Ovary (tissue), 3 donors: ENCODE measurements at regions not wholly inside any gene's neighbourhood (a gene's known extent, or its start where the extent isn't known, plus 50 kb on each side); places are given as distances from the start of the nearest gene placed in this dataset.

ENCODE experiments used
- CTCF ChIP-seq, 3 donors: fragments of 450-650 bp in 2 of 3; fragments of 200-600 bp in 1 of 3; IDR thresholded peaks; one replicate each; pipeline versions ENCODE4 v1.5.1 to v1.8.0; 2016 to 2022; ENCODE audit warnings: antibody characterized with exemption in 3 of 3, mild to moderate bottlenecking in 1 of 3
- EP300 ChIP-seq: sonication (generic); formaldehyde crosslinking; IDR thresholded peaks from one replicate; pipeline ENCODE4 v1.6.1; 2017; ENCODE audit warnings: antibody characterized with exemption
- POLR2A ChIP-seq: fragments of 450-650 bp; IDR thresholded peaks from one replicate; pipeline ENCODE4 v1.6.1; 2017; ENCODE audit warnings: antibody characterized with exemption, mild to moderate bottlenecking, moderate library complexity
- donor health status: DM: no; HTN: no; CAD: no.

- TF ChIP-seq CTCF (IDR thresholded peaks at IDR 0.05) (no peak), POLR2A (no peak), EP300 (no peak)
Measured at GRCh38 chr5:129359450-129359849, 100.6 kb upstream of the ADAMTS19 start.
